Hepatocyte (in vitro differentiated cells): ENCODE measurements at regions not wholly inside any gene's neighbourhood (a gene's known extent, or its start where the extent isn't known, plus 50 kb on each side); places are given as distances from the start of the nearest gene placed in this dataset.

Experiments used
- DNase-seq: peaks from one replicate; pipeline ENCODE4 v3.0.0-alpha.2; 2016; ENCODE audit warnings: low spot score
- H2AFZ ChIP-seq: fragments of 200-600 bp; sonication (generic); 2 replicates; pipeline ENCODE4 v1.6.0; 2016; ENCODE audit warnings: antibody characterized with exemption, mild to moderate bottlenecking
- H3K27ac ChIP-seq: fragments of 200-600 bp; sonication (generic); 2 replicates; pipeline ENCODE4 v1.5.1; 2016; ENCODE audit warnings: mild to moderate bottlenecking
- H3K27me3 ChIP-seq: fragments of 200-600 bp; sonication (generic); 2 replicates; pipeline ENCODE4 v1.6.1; 2016
- H3K36me3 ChIP-seq: fragments of 200-600 bp; sonication (generic); replicated peaks from 2 replicates; pipeline ENCODE4 v1.5.1; 2016; ENCODE audit warnings: low read depth; ENCODE audit not compliant: insufficient read depth
- H3K4me1 ChIP-seq: fragments of 200-600 bp; sonication (generic); 2 replicates; pipeline ENCODE4 v1.5.1; 2016; ENCODE audit warnings: mild to moderate bottlenecking, moderate library complexity; ENCODE audit not compliant: insufficient read depth
- H3K4me2 ChIP-seq: fragments of 200-600 bp; sonication (generic); 2 replicates; pipeline ENCODE4 v1.6.0; 2016
- H3K4me3 ChIP-seq: fragments of 200-600 bp; sonication (generic); 2 replicates; pipeline ENCODE4 v1.5.1; 2016; ENCODE audit warnings: mild to moderate bottlenecking
- H3K79me2 ChIP-seq: fragments of 200-600 bp; sonication (generic); 2 replicates; pipeline ENCODE4 v1.6.0; 2017; ENCODE audit warnings: mild to moderate bottlenecking
- H3K9me2 ChIP-seq: fragments of 200-600 bp; sonication (generic); replicated peaks from 2 replicates; pipeline ENCODE4 v1.6.0; 2017; ENCODE audit warnings: mild to moderate bottlenecking; ENCODE audit not compliant: insufficient read depth
- H3K9me3 ChIP-seq: fragments of 200-600 bp; sonication (generic); 2 replicates; pipeline ENCODE4 v1.5.1; 2016; ENCODE audit warnings: low read depth, mild to moderate bottlenecking
- H4K20me1 ChIP-seq: fragments of 200-600 bp; sonication (generic); 2 replicates; pipeline ENCODE4 v1.6.0; 2016; ENCODE audit warnings: mild to moderate bottlenecking; ENCODE audit not compliant: insufficient read depth, poor library complexity, severe bottlenecking
- CTCF ChIP-seq: fragments of 200-600 bp; sonication (generic); IDR thresholded peaks from 2 replicates; pipeline ENCODE4 v1.5.1; 2016; ENCODE audit warnings: antibody characterized with exemption, mild to moderate bottlenecking; ENCODE audit not compliant: poor library complexity
- EZH2 ChIP-seq: fragments of 200-600 bp; sonication (generic); IDR thresholded peaks from 2 replicates; pipeline ENCODE4 v1.6.1; 2016; ENCODE audit warnings: antibody characterized with exemption, mild to moderate bottlenecking, borderline replicate concordance
- EZH2phosphoT487 ChIP-seq: fragments of 200-600 bp; sonication (generic); IDR thresholded peaks from one replicate; pipeline ENCODE4 v1.6.1; 2018; ENCODE audit warnings: antibody characterized with exemption, mild to moderate bottlenecking, low read depth, moderate library complexity; ENCODE audit not compliant: unreplicated experiment, severe bottlenecking
- WGBS: methylation state at CpG from one replicate; pipeline ENCODE4 v1.1.6; 2016; ENCODE audit warnings: low lambda C conversion rate; ENCODE audit errors: missing lambda C conversion rate; 5-methylcytosine and 5-hydroxymethylcytosine counted together

GRCh38 chr6:98672681-98673475 lies 161.5 kb upstream of the POU3F2 start:
- Histone ChIP-seq H3K4me3 (no peak overlapping the region), H3K27me3 (no peaks in the 10 kb centered on the region), H3K9me2 (no peaks in the 10 kb centered on the region), H3K4me2 (no peak overlapping the region), H4K20me1 (no peaks in the 10 kb centered on the region), H2AFZ (no peak overlapping the region), H3K79me2 (no peaks in the 10 kb centered on the region), H3K27ac (no peak overlapping the region), H3K36me3 (no peaks in the 10 kb centered on the region), H3K9me3 (no peaks in the 10 kb centered on the region), H3K4me1 (no peaks in the 10 kb centered on the region)
- no peak for TF ChIP-seq CTCF
- TF ChIP-seq EZH2phosphoT487, result no peak
- no peak for TF ChIP-seq EZH2
- WGBS, result 86% methylated on average over 1 of the region's 1 CpG
- no peak for DNase-seq

- Histone ChIP-seq H3K79me2 (no peaks in the 10 kb centered on the region), H3K36me3 (no peaks in the 10 kb centered on the region), H3K27ac (no peak overlapping the region), H3K27me3 (no peaks in the 10 kb centered on the region), H4K20me1 (no peaks in the 10 kb centered on the region), H3K4me2 (no peak overlapping the region), H3K4me3 (no peak overlapping the region), H2AFZ (no peak overlapping the region), H3K4me1 (no peaks in the 10 kb centered on the region), H3K9me2 (no peaks in the 10 kb centered on the region), H3K9me3 (no peaks in the 10 kb centered on the region)
- WGBS, result 71% methylated on average over 2 of the region's 2 CpGs
- no peak for TF ChIP-seq EZH2phosphoT487
- TF ChIP-seq CTCF, result no peak
- no peak for TF ChIP-seq EZH2
- no peak for DNase-seq
Observed at GRCh38 chr6:98678481-98678880, 155.9 kb upstream of the POU3F2 start.

GRCh38 chr6:98686008-98686601 lies 148.3 kb upstream of the POU3F2 start:
- no peaks in the 10 kb centered on the region for H3K27me3 ChIP-seq
- TF ChIP-seq EZH2phosphoT487 (no peak), CTCF (no peak), EZH2 (no peak)
- H3K4me3 ChIP-seq, result no peak overlapping the region
- no peaks in the 10 kb centered on the region for H3K36me3 ChIP-seq
- no peaks in the 10 kb centered on the region for H3K4me1 ChIP-seq
- H3K9me2 ChIP-seq, result no peaks in the 10 kb centered on the region
- no peak overlapping the region for H3K4me2 ChIP-seq
- H3K79me2 ChIP-seq, result no peaks in the 10 kb centered on the region
- 85% methylated on average over 1 of the region's 1 CpG for WGBS
- H3K9me3 ChIP-seq, result no peaks in the 10 kb centered on the region
- no peak overlapping the region for H2AFZ ChIP-seq
- H4K20me1 ChIP-seq, result no peaks in the 10 kb centered on the region
- no peak for DNase-seq
- no peak overlapping the region for H3K27ac ChIP-seq
